Smooth muscle cell (in vitro differentiated cells): ENCODE measurements at regions not wholly inside any gene's neighbourhood (a gene's known extent, or its start where the extent isn't known, plus 50 kb on each side); places are given as distances from the start of the nearest gene placed in this dataset.

Source experiments
- DNase-seq: peaks from one replicate; lab custom pipeline; 2025; ENCODE audit not compliant: unreplicated experiment; lab: John Stamatoyannopoulos, UW
- H2AFZ ChIP-seq: fragments of 200-600 bp; sonication (generic); 2 replicates; pipeline ENCODE4 v1.6.0; 2016; ENCODE audit warnings: antibody characterized with exemption, low read depth, mild to moderate bottlenecking
- H3F3A ChIP-seq: fragments of 200-600 bp; sonication (generic); 2 replicates; pipeline ENCODE4 v1.6.0; 2017; ENCODE audit warnings: antibody characterized with exemption, low read depth
- H3K27ac ChIP-seq: fragments of 200-600 bp; sonication (generic); 2 replicates; pipeline ENCODE4 v1.5.1; 2016; ENCODE audit warnings: low read depth, mild to moderate bottlenecking
- H3K27me3 ChIP-seq: fragments of 200-600 bp; sonication (generic); 2 replicates; pipeline ENCODE4 v1.6.1; 2016; ENCODE audit warnings: low read depth, mild to moderate bottlenecking
- H3K36me3 ChIP-seq: fragments of 200-600 bp; sonication (generic); 2 replicates; pipeline ENCODE4 v1.5.1; 2016; ENCODE audit warnings: low read depth
- H3K4me1 ChIP-seq: fragments of 200-600 bp; sonication (generic); 2 replicates; pipeline ENCODE4 v1.5.1; 2016; ENCODE audit warnings: low read depth
- H3K4me2 ChIP-seq: fragments of 200-600 bp; sonication (generic); 2 replicates; pipeline ENCODE4 v1.6.0; 2016; ENCODE audit warnings: mild to moderate bottlenecking
- H3K4me3 ChIP-seq: fragments of 200-600 bp; sonication (generic); 2 replicates; pipeline ENCODE4 v1.5.1; 2016; ENCODE audit warnings: mild to moderate bottlenecking
- H3K79me2 ChIP-seq: fragments of 200-600 bp; sonication (generic); 2 replicates; pipeline ENCODE4 v1.6.0; 2016; ENCODE audit warnings: low read depth, mild to moderate bottlenecking
- H3K9ac ChIP-seq: fragments of 200-600 bp; sonication (generic); 2 replicates; pipeline ENCODE4 v1.6.0; 2016; ENCODE audit warnings: low read depth
- H3K9me3 ChIP-seq: fragments of 200-600 bp; sonication (generic); replicated peaks from 2 replicates; pipeline ENCODE4 v1.5.1; 2016; ENCODE audit warnings: low read depth
- H4K20me1 ChIP-seq: fragments of 200-600 bp; sonication (generic); 2 replicates; pipeline ENCODE4 v1.6.0; 2016; ENCODE audit warnings: low read depth
- CTCF ChIP-seq: fragments of 200-600 bp; sonication (generic); IDR thresholded peaks from 2 replicates; pipeline ENCODE4 v1.5.1; 2017; ENCODE audit warnings: borderline replicate concordance, mild to moderate bottlenecking, antibody characterized with exemption; ENCODE audit not compliant: insufficient read depth, poor library complexity, severe bottlenecking
- WGBS: methylation state at CpG from one replicate; pipeline ENCODE4 v1.1.7; 2016; ENCODE audit warnings: low lambda C conversion rate; 5-methylcytosine and 5-hydroxymethylcytosine counted together

- Histone ChIP-seq H3K79me2 (no peaks in the 10 kb centered on the region), H2AFZ (no peak overlapping the region), H3F3A (no peaks in the 10 kb centered on the region), H3K9me3 (no peaks in the 10 kb centered on the region), H3K9ac (no peak overlapping the region), H3K4me1 (no peaks in the 10 kb centered on the region), H3K36me3 (no peaks in the 10 kb centered on the region), H3K27ac (no peak overlapping the region), H3K4me3 (no peak overlapping the region), H3K4me2 (no peak overlapping the region), H3K27me3 (no peaks in the 10 kb centered on the region), H4K20me1 (no peaks in the 10 kb centered on the region)
- TF ChIP-seq CTCF: no peak
- DNase-seq: no peak
- WGBS: 93% methylated on average over 5 of the region's 5 CpGs
These were observed 345.5 kb downstream of the EPHA7 start for GRCh38 chr6:93073811-93074210.

- H3K27me3 ChIP-seq: no peaks in the 10 kb centered on the region
- H3K4me3 ChIP-seq: no peak overlapping the region
- no peaks in the 10 kb centered on the region for H3K9me3 ChIP-seq
- no peaks in the 10 kb centered on the region for H4K20me1 ChIP-seq
- no peaks in the 10 kb centered on the region for H3K4me1 ChIP-seq
- H3K79me2 ChIP-seq: no peaks in the 10 kb centered on the region
- 100% methylated on average over 1 of the region's 1 CpG for WGBS
- no peaks in the 10 kb centered on the region for H3K36me3 ChIP-seq
- H3F3A ChIP-seq: no peaks in the 10 kb centered on the region
- DNase-seq: no peak
- H2AFZ ChIP-seq: no peak overlapping the region
- TF ChIP-seq CTCF: no peak
- H3K27ac ChIP-seq: no peak overlapping the region
- no peak overlapping the region for H3K9ac ChIP-seq
- no peak overlapping the region for H3K4me2 ChIP-seq
These were observed 349.5 kb downstream of the EPHA7 start for GRCh38 chr6:93069856-93070255.

- no peaks in the 10 kb centered on the region for H3K36me3 ChIP-seq
- WGBS: 80% methylated on average over 3 of the region's 3 CpGs
- no peaks in the 10 kb centered on the region for H4K20me1 ChIP-seq
- H2AFZ ChIP-seq: no peak overlapping the region
- H3K27me3 ChIP-seq: no peaks in the 10 kb centered on the region
- DNase-seq: no peak
- no peak overlapping the region for H3K27ac ChIP-seq
- H3K4me1 ChIP-seq: no peaks in the 10 kb centered on the region
- no peak overlapping the region for H3K9ac ChIP-seq
- H3K4me2 ChIP-seq: no peak overlapping the region
- H3K4me3 ChIP-seq: no peak overlapping the region
- H3F3A ChIP-seq: no peaks in the 10 kb centered on the region
- H3K79me2 ChIP-seq: no peaks in the 10 kb centered on the region
- no peaks in the 10 kb centered on the region for H3K9me3 ChIP-seq
- TF ChIP-seq CTCF: no peak
These were observed 359.4 kb downstream of the EPHA7 start for GRCh38 chr6:93059911-93060310.

GRCh38 chr6:93057584-93057983, 361.8 kb downstream of the EPHA7 start:
- H3K27ac ChIP-seq: no peak overlapping the region
- TF ChIP-seq CTCF: no peak
- H4K20me1 ChIP-seq: no peaks in the 10 kb centered on the region
- H3K4me1 ChIP-seq: no peaks in the 10 kb centered on the region
- no peaks in the 10 kb centered on the region for H3K79me2 ChIP-seq
- DNase-seq: no peak
- no peak overlapping the region for H3K9ac ChIP-seq
- no peaks in the 10 kb centered on the region for H3K27me3 ChIP-seq
- H2AFZ ChIP-seq: no peak overlapping the region
- H3F3A ChIP-seq: no peaks in the 10 kb centered on the region
- H3K9me3 ChIP-seq: no peaks in the 10 kb centered on the region
- no peak overlapping the region for H3K4me3 ChIP-seq
- no peak overlapping the region for H3K4me2 ChIP-seq
- no peaks in the 10 kb centered on the region for H3K36me3 ChIP-seq
